Liver (tissue), 8 donors: ENCODE measurements at regions not wholly inside any gene's neighbourhood (a gene's known extent, or its start where the extent isn't known, plus 50 kb on each side); places are given as distances from the start of the nearest gene placed in this dataset.

Experiments used
- DNase-seq: peaks from one replicate; pipeline ENCODE4 v3.0.0-alpha.2; 2017; ENCODE audit warnings: low spot score
- H3K27ac ChIP-seq, 2 donors: one replicate each; pipeline ENCODE4 v1.7.0; 2013; ENCODE audit warnings: inconsistent platforms in 2 of 2, low read length in 2 of 2, control low read depth in 1 of 2, low read depth in 1 of 2, mild to moderate bottlenecking in 1 of 2
- H3K27me3 ChIP-seq, 4 donors: one replicate each; pipeline versions ENCODE4 v1.6.1 to v1.7.0; 2013; ENCODE audit warnings: low read length in 3 of 4, inconsistent platforms in 1 of 4, mild to moderate bottlenecking in 1 of 4, moderate library complexity in 1 of 4; ENCODE audit not compliant: control insufficient read depth in 4 of 4, insufficient read depth in 4 of 4
- H3K36me3 ChIP-seq, 4 donors: one replicate each; pipeline versions ENCODE4 v1.6.1 to v1.7.0; 2013; ENCODE audit warnings: low read length in 3 of 4, mild to moderate bottlenecking in 3 of 4, low read depth in 1 of 4, moderate library complexity in 1 of 4; ENCODE audit not compliant: control insufficient read depth in 4 of 4, insufficient read depth in 3 of 4
- H3K4me1 ChIP-seq, 4 donors: one replicate each; pipeline versions ENCODE4 v1.6.1 to v1.7.0; 2013; ENCODE audit warnings: low read length in 3 of 4, mild to moderate bottlenecking in 3 of 4, moderate library complexity in 1 of 4; ENCODE audit not compliant: control insufficient read depth in 4 of 4, insufficient read depth in 4 of 4
- H3K4me3 ChIP-seq, 3 donors: one replicate each; pipeline versions ENCODE4 v1.6.1 to v1.7.0; 2013; ENCODE audit warnings: low read length in 3 of 3, control low read depth in 1 of 3, low read depth in 1 of 3, mild to moderate bottlenecking in 1 of 3
- H3K9ac ChIP-seq, 2 donors: one replicate each; pipeline ENCODE4 v1.7.0; 2013; ENCODE audit warnings: low read length in 2 of 2, mild to moderate bottlenecking in 2 of 2, moderate library complexity in 2 of 2, control low read depth in 1 of 2, low read depth in 1 of 2
- H3K9me3 ChIP-seq, 4 donors: one replicate each; pipeline versions ENCODE4 v1.6.1 to v1.7.0; 2013; ENCODE audit warnings: low read length in 3 of 4; ENCODE audit not compliant: control insufficient read depth in 4 of 4
- ATF3 ChIP-seq: IDR thresholded peaks from 2 replicates; pipeline ENCODE4 v1.6.1; 2016; ENCODE audit warnings: antibody characterized with exemption
- CTCF ChIP-seq: fragments of 150-350 bp; IDR thresholded peaks from 2 replicates; pipeline ENCODE4 v1.5.1; 2017; ENCODE audit warnings: improper control_type of control experiment, low read depth, low read length; ENCODE audit not compliant: missing input control
- FOXA1 ChIP-seq: IDR thresholded peaks from 2 replicates; pipeline ENCODE4 v1.6.1; 2016; ENCODE audit warnings: antibody characterized with exemption
- FOXA2 ChIP-seq: IDR thresholded peaks from 2 replicates; pipeline ENCODE4 v1.6.1; 2016; ENCODE audit warnings: antibody characterized with exemption
- HNF4A ChIP-seq, 2 donors: conservative IDR thresholded peaks; 2 replicates each; pipeline ENCODE4 v1.6.1; 2016; ENCODE audit warnings: antibody characterized with exemption in 2 of 2, mild to moderate bottlenecking in 2 of 2
- HNF4G ChIP-seq: IDR thresholded peaks from 2 replicates; pipeline ENCODE4 v1.6.1; 2016; ENCODE audit warnings: antibody characterized with exemption
- NR2F2 ChIP-seq: IDR thresholded peaks from 2 replicates; pipeline ENCODE4 v1.6.1; 2016; ENCODE audit warnings: antibody characterized with exemption
- RAD21 ChIP-seq, 2 donors: IDR thresholded peaks; 2 replicates each; pipeline ENCODE4 v1.6.1; 2016; ENCODE audit warnings: antibody characterized with exemption in 2 of 2, mild to moderate bottlenecking in 2 of 2
- REST ChIP-seq: IDR thresholded peaks from 2 replicates; pipeline ENCODE4 v1.6.1; 2016; ENCODE audit warnings: antibody characterized with exemption, mild to moderate bottlenecking
- RXRA ChIP-seq, 2 donors: IDR thresholded peaks; 2 replicates each; pipeline ENCODE4 v1.6.1; 2017 to 2018; ENCODE audit warnings: antibody characterized with exemption in 2 of 2, mild to moderate bottlenecking in 1 of 2
- SP1 ChIP-seq: IDR thresholded peaks from 2 replicates; pipeline ENCODE4 v1.6.1; 2018; ENCODE audit warnings: antibody characterized with exemption, mild to moderate bottlenecking
- TAF1 ChIP-seq: conservative IDR thresholded peaks from 2 replicates; pipeline ENCODE4 v1.6.1; 2016; ENCODE audit warnings: antibody characterized with exemption, mild to moderate bottlenecking
- YY1 ChIP-seq: IDR thresholded peaks from 2 replicates; pipeline ENCODE4 v1.6.1; 2016; ENCODE audit warnings: antibody characterized with exemption, mild to moderate bottlenecking
- WGBS: extraction: QIAGEN DNeasy Blood & Tissue Kit; methylation state at CpG from one replicate; pipeline ENCODE4 v1.1.7; 2013; 5-methylcytosine and 5-hydroxymethylcytosine counted together
- donor health status: healthy.
- donor health status: healthy.
- donor health status: healthy.
- donor health status: healthy.
- donor health status: healthy.

- H3K4me3 ChIP-seq, result no peak overlapping the region
- peaks cover 0 to 2% (median 0%) of the 10 kb centered on the region in 4 donors for H3K9me3 ChIP-seq
- H3K9ac ChIP-seq, result no peak overlapping the region
- no peaks in the 10 kb centered on the region for H3K36me3 ChIP-seq
- no peak for DNase-seq
- no peak overlapping the region for H3K27ac ChIP-seq
- peaks cover 0 to 8% (median 4%) of the 10 kb centered on the region in 4 donors for H3K4me1 ChIP-seq
- TF ChIP-seq REST (no peak), RAD21 (IDR thresholded peaks at IDR 0.05) (no peak), CTCF (no peak), TAF1 (no peak), FOXA2 (no peak), RXRA (IDR thresholded peaks at IDR 0.05) (no peak), YY1 (no peak), HNF4G (no peak), SP1 (no peak), HNF4A (conservative IDR thresholded peaks at IDR 0.05) (no peak), NR2F2 (no peak), FOXA1 (no peak), ATF3 (no peak)
- no peaks in the 10 kb centered on the region for H3K27me3 ChIP-seq
- WGBS, result 51% methylated on average over 4 of the region's 4 CpGs
Measured at GRCh38 chr17:34434052-34434451, 71.0 kb upstream of the CCL1 start.

- no peak for DNase-seq
- Histone ChIP-seq H3K9ac (no peak overlapping the region), H3K27me3 (peaks cover 0 to 3% (median 0%) of the 10 kb centered on the region in 4 donors), H3K4me3 (no peak overlapping the region), H3K4me1 (no peaks in the 10 kb centered on the region), H3K36me3 (no peaks in the 10 kb centered on the region), H3K9me3 (no peaks in the 10 kb centered on the region), H3K27ac (no peak overlapping the region)
- 46% methylated on average over 14 of the region's 14 CpGs for WGBS
- no peak for TF ChIP-seq RAD21 (IDR thresholded peaks at IDR 0.05)
Measured at GRCh38 chr17:34424814-34425491, 61.9 kb upstream of the CCL1 start.
